Epithelial cell of proximal tubule (primary cell): ENCODE measurements at regions not wholly inside any gene's neighbourhood (a gene's known extent, or its start where the extent isn't known, plus 50 kb on each side); places are given as distances from the start of the nearest gene placed in this dataset.

ENCODE experiments used
- DNase-seq: peaks from one replicate; pipeline ENCODE4 v3.0.0-alpha.2; 2011; ENCODE audit warnings: low read depth
- H3K4me3 ChIP-seq: 2 replicates; pipeline ENCODE4 v1.5.1; 2011; ENCODE audit warnings: low read depth, mild to moderate bottlenecking, low read length
- TF ChIP-seq, protein P1 (sequence below): conservative IDR thresholded peaks from 2 replicates; pipeline ENCODE4 v1.5.1; 2012; ENCODE audit warnings: low read depth, mild to moderate bottlenecking, low read length

DNA sequence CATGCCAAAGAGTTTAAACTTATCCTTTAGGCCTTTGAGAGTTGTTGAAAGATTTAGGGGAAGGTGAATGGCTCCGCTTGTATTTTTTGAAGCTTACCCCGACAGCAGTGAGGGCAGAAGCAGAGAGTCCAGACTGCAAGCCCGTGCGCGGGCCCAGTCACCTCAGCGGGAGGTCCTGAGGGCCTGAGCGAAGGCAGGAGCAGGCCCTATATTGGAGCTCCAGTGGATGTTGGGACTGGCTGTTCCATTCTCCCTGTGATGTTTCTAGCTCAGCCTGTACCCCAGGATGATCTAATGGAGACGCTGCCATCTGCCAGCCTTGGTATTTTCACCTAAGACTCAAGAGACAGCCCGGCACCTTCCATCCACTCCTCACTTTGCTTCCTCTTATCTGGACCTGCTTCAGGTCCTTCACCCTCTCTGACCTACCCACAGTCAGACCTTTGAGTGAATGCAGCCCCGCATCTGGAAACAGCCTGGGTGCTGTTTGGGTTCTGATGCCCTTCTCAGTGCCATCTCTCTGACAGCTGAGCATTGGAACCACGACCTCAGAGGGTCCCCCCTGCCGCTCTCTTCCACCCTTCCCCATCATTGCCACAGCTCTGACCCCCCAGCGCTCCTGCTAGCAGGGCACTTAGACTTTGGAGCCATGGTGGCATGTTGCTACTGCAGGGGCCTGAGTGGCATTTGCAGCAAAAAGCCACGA, 628.2 kb upstream of the CADM1 start:
- no peak overlapping the region for H3K4me3 ChIP-seq
- DNase-seq, result no peak
- TF ChIP-seq, protein P1, sequence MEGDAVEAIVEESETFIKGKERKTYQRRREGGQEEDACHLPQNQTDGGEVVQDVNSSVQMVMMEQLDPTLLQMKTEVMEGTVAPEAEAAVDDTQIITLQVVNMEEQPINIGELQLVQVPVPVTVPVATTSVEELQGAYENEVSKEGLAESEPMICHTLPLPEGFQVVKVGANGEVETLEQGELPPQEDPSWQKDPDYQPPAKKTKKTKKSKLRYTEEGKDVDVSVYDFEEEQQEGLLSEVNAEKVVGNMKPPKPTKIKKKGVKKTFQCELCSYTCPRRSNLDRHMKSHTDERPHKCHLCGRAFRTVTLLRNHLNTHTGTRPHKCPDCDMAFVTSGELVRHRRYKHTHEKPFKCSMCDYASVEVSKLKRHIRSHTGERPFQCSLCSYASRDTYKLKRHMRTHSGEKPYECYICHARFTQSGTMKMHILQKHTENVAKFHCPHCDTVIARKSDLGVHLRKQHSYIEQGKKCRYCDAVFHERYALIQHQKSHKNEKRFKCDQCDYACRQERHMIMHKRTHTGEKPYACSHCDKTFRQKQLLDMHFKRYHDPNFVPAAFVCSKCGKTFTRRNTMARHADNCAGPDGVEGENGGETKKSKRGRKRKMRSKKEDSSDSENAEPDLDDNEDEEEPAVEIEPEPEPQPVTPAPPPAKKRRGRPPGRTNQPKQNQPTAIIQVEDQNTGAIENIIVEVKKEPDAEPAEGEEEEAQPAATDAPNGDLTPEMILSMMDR, result no peak

GRCh38 chr11:116130122-116130521, 625.9 kb upstream of the CADM1 start:
- TF ChIP-seq, protein P1, result no peak

GRCh38 chr11:116129456-116129855, 625.2 kb upstream of the CADM1 start:
- TF ChIP-seq, protein P1, result no peak
- no peak overlapping the region for H3K4me3 ChIP-seq
- no peak for DNase-seq

More at GRCh38 chr11:116130122-116130521, 625.9 kb upstream of the CADM1 start:
- no peak overlapping the region for H3K4me3 ChIP-seq
- no peak for DNase-seq

- TF ChIP-seq, protein P1, result no peak
- no peak for DNase-seq
- no peak overlapping the region for H3K4me3 ChIP-seq
Measured at GRCh38 chr11:116126562-116126961, 622.3 kb upstream of the CADM1 start.

DNA sequence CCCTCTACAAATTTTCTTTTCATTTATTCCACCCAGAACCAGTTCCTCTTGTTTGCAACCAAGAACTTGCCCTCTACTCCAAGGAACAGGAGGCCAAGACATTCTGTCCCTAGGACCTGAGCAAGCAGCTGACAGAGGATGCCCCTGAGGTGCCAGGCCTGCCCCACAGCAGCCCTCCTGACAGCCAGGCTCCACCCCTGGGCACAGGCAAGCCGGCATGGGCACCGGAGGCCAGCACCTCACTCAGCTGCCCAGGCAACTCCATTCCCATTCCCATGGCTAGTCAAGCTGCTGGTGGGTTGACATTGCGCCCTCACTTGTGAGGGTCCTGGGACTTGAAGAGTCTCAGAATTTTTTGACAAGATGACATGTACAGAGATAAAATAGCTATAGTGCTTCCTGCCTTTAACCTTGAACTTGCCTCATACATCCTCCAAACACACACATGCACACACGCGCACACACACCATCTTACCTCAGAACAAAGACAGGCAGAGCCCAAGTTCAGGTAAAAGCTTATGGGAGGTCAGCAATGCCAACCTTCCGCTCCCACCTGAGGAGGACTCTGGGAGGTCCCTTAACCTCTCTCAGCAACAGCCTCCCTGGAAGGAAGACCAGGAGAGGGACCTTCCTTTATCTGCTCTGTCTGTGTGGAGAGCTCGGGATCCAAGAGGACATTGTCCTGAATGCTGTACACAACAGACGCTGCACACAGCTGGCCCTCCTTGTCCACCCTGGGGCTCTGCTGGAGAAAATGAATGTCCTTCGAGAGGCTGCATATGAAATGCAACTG, 620.9 kb upstream of the CADM1 start:
- DNase-seq, result no peak
- no peak overlapping the region for H3K4me3 ChIP-seq
- TF ChIP-seq, protein P1, result no peak

- no peak overlapping the region for H3K4me3 ChIP-seq
- TF ChIP-seq, protein P1, result no peak
- DNase-seq, result no peak
Measured at GRCh38 chr11:116123739-116124138, 619.5 kb upstream of the CADM1 start.
